IMR-90 (cell line): ENCODE measurements at regions not wholly inside any gene's neighbourhood (a gene's known extent, or its start where the extent isn't known, plus 50 kb on each side); places are given as distances from the start of the nearest gene placed in this dataset.

ENCODE experiments used
- ATAC-seq: fragments of 200-7000 bp; cut with Tn5 transposase; 2 replicates; pipeline ENCODE4 v1.9.1; 2020; ENCODE audit warnings: low read depth, mild to moderate bottlenecking, moderate library complexity
- BruUV-seq: library from RNA; stranded (reverse); fragments of 400-500 nt; replicated peaks from 2 replicates; lab custom pipeline; 2021; lab: Mats Ljungman, UMichigan
- CTCF ChIA-PET: fragments of 300-600 bp; formaldehyde crosslinking; extraction: SDS; loops from one replicate; lab custom pipeline; 2021; ENCODE audit warnings: antibody characterized with exemption; lab: Yijun Ruan, JAX
- POLR2A ChIA-PET: fragments of 300-600 bp; sonication (Branson Sonifier 250); formaldehyde crosslinking; loops from one replicate; lab custom pipeline; 2022; ENCODE audit warnings: antibody characterized with exemption; ENCODE audit not compliant: unreplicated experiment; lab: Charles Lee
- DNase-seq: peaks from one replicate; pipeline ENCODE4 v3.0.0; 2013
- H2AFZ ChIP-seq: replicated peaks from 2 replicates; pipeline ENCODE3; 2013; ENCODE audit warnings: low read length, mild to moderate bottlenecking; ENCODE audit not compliant: poor library complexity
- H2AK5ac ChIP-seq: 2 replicates; pipeline ENCODE4 v1.6.1; 2013; ENCODE audit warnings: low read depth, low read length, inconsistent platforms
- H2AK9ac ChIP-seq: replicated peaks from 2 replicates; pipeline ENCODE3; 2013; ENCODE audit warnings: mild to moderate bottlenecking, low read depth, low read length, moderate library complexity; ENCODE audit not compliant: poor library complexity
- H2BK120ac ChIP-seq: 2 replicates; pipeline ENCODE4 v1.6.1; 2013; ENCODE audit warnings: low read depth, low read length, inconsistent platforms
- H2BK15ac ChIP-seq: 3 replicates; pipeline ENCODE4 v1.6.1; 2013; ENCODE audit warnings: low read depth, low read length, inconsistent platforms
- H2BK20ac ChIP-seq: 2 replicates; pipeline ENCODE4 v1.6.1; 2013; ENCODE audit warnings: low read depth, mild to moderate bottlenecking, inconsistent platforms, low read length, moderate library complexity
- H2BK5ac ChIP-seq: 2 replicates; pipeline ENCODE4 v1.6.1; 2013; ENCODE audit warnings: mild to moderate bottlenecking, low read depth, low read length, inconsistent platforms; ENCODE audit not compliant: poor library complexity, severe bottlenecking
- H3K14ac ChIP-seq: replicated peaks from 2 replicates; pipeline ENCODE4 v1.6.1; 2013; ENCODE audit warnings: low read depth, low read length, inconsistent platforms
- H3K18ac ChIP-seq: 2 replicates; pipeline ENCODE4 v1.6.1; 2013; ENCODE audit warnings: low read depth, low read length, control low read depth
- H3K23ac ChIP-seq: 2 replicates; pipeline ENCODE4 v1.6.1; 2013; ENCODE audit warnings: low read depth, low read length, inconsistent platforms
- H3K27ac ChIP-seq: 2 replicates; pipeline ENCODE4 v1.5.1; 2013; ENCODE audit warnings: mild to moderate bottlenecking, control low read depth, low read length; ENCODE audit not compliant: insufficient read depth
- H3K27me3 ChIP-seq: 2 replicates; pipeline ENCODE4 v1.6.1; 2013; ENCODE audit warnings: low read length; ENCODE audit not compliant: control insufficient read depth, insufficient read depth
- H3K36me3 ChIP-seq: 2 replicates; pipeline ENCODE4 v1.6.1; 2013; ENCODE audit warnings: low read length, mixed read lengths; ENCODE audit not compliant: control insufficient read depth, insufficient read depth
- H3K4ac ChIP-seq: 2 replicates; pipeline ENCODE4 v1.6.1; 2013; ENCODE audit warnings: low read depth, low read length, inconsistent platforms
- H3K4me1 ChIP-seq: 2 replicates; pipeline ENCODE4 v1.6.1; 2013; ENCODE audit warnings: low read length, mixed read lengths; ENCODE audit not compliant: control insufficient read depth, insufficient read depth
- H3K4me2 ChIP-seq: 2 replicates; pipeline ENCODE4 v1.6.1; 2013; ENCODE audit warnings: low read depth, mild to moderate bottlenecking, control low read depth, low read length, moderate library complexity
- H3K4me3 ChIP-seq: 2 replicates; pipeline ENCODE4 v1.5.1; 2013; ENCODE audit warnings: low read depth, mild to moderate bottlenecking, control low read depth, low read length, moderate library complexity; ENCODE audit not compliant: insufficient read depth
- H3K56ac ChIP-seq: 2 replicates; pipeline ENCODE4 v1.6.1; 2013; ENCODE audit warnings: low read length, inconsistent platforms; ENCODE audit not compliant: insufficient read depth; ENCODE audit errors: extremely low read depth
- H3K79me1 ChIP-seq, 2 experiments: 2 replicates each; pipeline ENCODE4 v1.6.1; 2013; ENCODE audit warnings: low read length in 2 of 2, inconsistent platforms in 1 of 2, low read depth in 1 of 2
- H3K9ac ChIP-seq: 2 replicates; pipeline ENCODE4 v1.6.1; 2013; ENCODE audit warnings: low read depth, low read length, control low read depth
- H3K9me1 ChIP-seq: 2 replicates; pipeline ENCODE4 v1.6.1; 2013; ENCODE audit warnings: low read length, inconsistent platforms; ENCODE audit not compliant: insufficient read depth
- H3K9me3 ChIP-seq: 2 replicates; pipeline ENCODE4 v1.6.1; 2013; ENCODE audit warnings: low read length; ENCODE audit not compliant: control insufficient read depth, insufficient read depth
- H4K20me1 ChIP-seq: 2 replicates; pipeline ENCODE4 v1.6.1; 2013; ENCODE audit warnings: low read length, inconsistent platforms; ENCODE audit not compliant: insufficient read depth
- H4K5ac ChIP-seq: 2 replicates; pipeline ENCODE4 v1.6.1; 2013; ENCODE audit warnings: mild to moderate bottlenecking, low read depth, low read length, control low read depth
- H4K8ac ChIP-seq, 2 experiments: 2 replicates each; pipeline ENCODE4 v1.6.1; 2013; ENCODE audit warnings: low read depth in 2 of 2, low read length in 2 of 2, control low read depth in 1 of 2, inconsistent platforms in 1 of 2
- H4K91ac ChIP-seq: 2 replicates; pipeline ENCODE4 v1.6.1; 2013; ENCODE audit warnings: low read depth, low read length, inconsistent platforms; ENCODE audit not compliant: insufficient read depth
- BHLHE40 ChIP-seq: fragments of 150-350 bp; IDR thresholded peaks from 2 replicates; pipeline ENCODE4 v1.6.1; 2016; ENCODE audit warnings: mild to moderate bottlenecking, low read depth, low read length
- CEBPB ChIP-seq: IDR thresholded peaks from 2 replicates; pipeline ENCODE4 v1.6.1; 2012; ENCODE audit warnings: low read depth, low read length, improper control_type of control experiment
- CHD1 ChIP-seq: IDR thresholded peaks from 2 replicates; pipeline ENCODE4 v1.6.1; 2012; ENCODE audit warnings: low read depth, low read length, improper control_type of control experiment
- CTCF ChIP-seq: conservative IDR thresholded peaks from 2 replicates; pipeline ENCODE4 v1.5.1; 2012; ENCODE audit warnings: mild to moderate bottlenecking, low read depth, low read length, improper control_type of control experiment
- FOS ChIP-seq: fragments of 150-350 bp; IDR thresholded peaks from 2 replicates; pipeline ENCODE4 v1.6.1; 2016; ENCODE audit warnings: low read depth, low read length
- MAFK ChIP-seq: IDR thresholded peaks from 2 replicates; pipeline ENCODE4 v1.6.1; 2012; ENCODE audit warnings: low read depth, low read length, improper control_type of control experiment
- MAZ ChIP-seq: IDR thresholded peaks from 2 replicates; pipeline ENCODE4 v1.6.1; 2012; ENCODE audit warnings: low read depth, mild to moderate bottlenecking, low read length, improper control_type of control experiment, moderate library complexity, borderline replicate concordance
- MXI1 ChIP-seq: IDR thresholded peaks from 2 replicates; pipeline ENCODE4 v1.6.1; 2012; ENCODE audit warnings: low read depth, mild to moderate bottlenecking, low read length, moderate library complexity, borderline replicate concordance
- NFE2L2 ChIP-seq: fragments of 150-350 bp; IDR thresholded peaks from 2 replicates; pipeline ENCODE4 v1.6.1; 2016; ENCODE audit warnings: low read depth, mild to moderate bottlenecking, low read length
- POLR2A ChIP-seq: IDR thresholded peaks from 2 replicates; pipeline ENCODE4 v1.6.1; 2012; ENCODE audit warnings: mild to moderate bottlenecking, low read depth, low read length
- RAD21 ChIP-seq: IDR thresholded peaks from 2 replicates; pipeline ENCODE4 v1.6.1; 2012; ENCODE audit warnings: low read length, improper control_type of control experiment
- RCOR1 ChIP-seq: IDR thresholded peaks from 2 replicates; pipeline ENCODE4 v1.6.1; 2012; ENCODE audit warnings: mild to moderate bottlenecking, low read length, improper control_type of control experiment; ENCODE audit not compliant: insufficient replicate concordance
- RFX5 ChIP-seq: IDR thresholded peaks from 2 replicates; pipeline ENCODE4 v1.8.0; 2012; ENCODE audit warnings: low read depth, mild to moderate bottlenecking, low read length, moderate library complexity
- SMC3 ChIP-seq: fragments of 150-350 bp; IDR thresholded peaks from 2 replicates; pipeline ENCODE4 v1.6.1; 2016; ENCODE audit warnings: low read depth, mild to moderate bottlenecking, antibody characterized with exemption, low read length, moderate library complexity
- WGBS, 2 experiments: methylation state at CpG; one replicate each; pipeline versions ENCODE4 v1.1.5 to v1.1.7; 2013; ENCODE audit warnings: missing lambda C conversion rate in 2 of 2; ENCODE audit not compliant: insufficient read length in 1 of 2; ENCODE audit errors: extremely low coverage in 2 of 2; 5-methylcytosine and 5-hydroxymethylcytosine counted together
- dilution Hi-C: fragments of 300-500 bp; cut with HindIII; formaldehyde crosslinking; loops from one replicate; pipeline ENCODE4 v1.14.3; 2018; ENCODE audit warnings: low sequenced_read_pairs; ENCODE audit not compliant: unreplicated experiment
- in situ Hi-C: fragments of 300-500 bp; cut with MboI; formaldehyde crosslinking; loops from 3 replicates; pipeline ENCODE4 v1.14.3; 2019; ENCODE audit warnings: low sequenced_read_pairs, inconsistent platforms, mixed read lengths
- intact Hi-C: fragments of 100-400 bp; cut with micrococcal nuclease; formaldehyde crosslinking; loops from 2 replicates; pipeline ENCODE4 v1.10.0; 2022
- TF ChIP-seq, protein P1 (sequence below): fragments of 150-350 bp; IDR thresholded peaks from 2 replicates; pipeline ENCODE4 v1.6.1; 2017; ENCODE audit warnings: mild to moderate bottlenecking, antibody characterized with exemption, low read length, low read depth
- TF ChIP-seq, protein P2 (sequence below): fragments of 150-350 bp; IDR thresholded peaks from 2 replicates; pipeline ENCODE4 v1.6.1; 2016; ENCODE audit warnings: low read depth, mild to moderate bottlenecking, low read length, moderate library complexity, borderline replicate concordance

GRCh38 chr2:120984046-120984445 lies 248.4 kb downstream of the GLI2 start:
- dilution Hi-C loops, result no loop called here
- no peak overlapping the region for H2AK9ac ChIP-seq
- peaks cover 74% of the 10 kb centered on the region for H3K36me3 ChIP-seq

More at GRCh38 chr2:120984046-120984445, 248.4 kb downstream of the GLI2 start:
- 91% methylated on average over 6 of the region's 8 CpGs; no CpG with 5 or more reads in 1 of the 2 experiments for WGBS, 2 experiments
- Histone ChIP-seq H3K14ac (no peak overlapping the region), H4K5ac (no peak overlapping the region), H2BK120ac (no peak overlapping the region), H3K4me1 (no peaks in the 10 kb centered on the region), H3K4me3 (no peak overlapping the region), H3K23ac (no peak overlapping the region), H3K4ac (no peak overlapping the region), H3K9me3 (no peaks in the 10 kb centered on the region), H4K8ac (no peak overlapping the region), H3K4me2 (no peak overlapping the region), H2BK15ac (no peak overlapping the region), H3K9ac (no peak overlapping the region), H3K9me1 (peaks cover 9% of the 10 kb centered on the region; the same call in 1 of the 2 replicates), H4K91ac (no peak overlapping the region), H2AFZ (no peak overlapping the region), H4K20me1 (peaks cover 6% of the 10 kb centered on the region), H3K79me1 (peaks cover 9 to 11% of the 10 kb centered on the region in 2 experiments; a peak in 2 of 4 replicates), H2AK5ac (no peak overlapping the region), H2BK20ac (no peak overlapping the region), H3K27ac (no peak overlapping the region), H3K56ac (no peak overlapping the region), H3K18ac (no peak overlapping the region), H3K27me3 (no peaks in the 10 kb centered on the region), H2BK5ac (no peak overlapping the region)
- DNase-seq (no peak), ATAC-seq (no peak)
- intact Hi-C loops, result no loop called here
- CTCF ChIA-PET, result no interaction called here
- in situ Hi-C loops, result no loop called here
- BruUV-seq, result no TSS peak
- POLR2A ChIA-PET, result no interaction called here
- no peak for TF ChIP-seq CEBPB
- TF ChIP-seq, protein P1, sequence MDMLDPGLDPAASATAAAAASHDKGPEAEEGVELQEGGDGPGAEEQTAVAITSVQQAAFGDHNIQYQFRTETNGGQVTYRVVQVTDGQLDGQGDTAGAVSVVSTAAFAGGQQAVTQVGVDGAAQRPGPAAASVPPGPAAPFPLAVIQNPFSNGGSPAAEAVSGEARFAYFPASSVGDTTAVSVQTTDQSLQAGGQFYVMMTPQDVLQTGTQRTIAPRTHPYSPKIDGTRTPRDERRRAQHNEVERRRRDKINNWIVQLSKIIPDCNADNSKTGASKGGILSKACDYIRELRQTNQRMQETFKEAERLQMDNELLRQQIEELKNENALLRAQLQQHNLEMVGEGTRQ, result no peak
- no peak for TF ChIP-seq MAZ
- TF ChIP-seq CHD1, result no peak
- no peak for TF ChIP-seq RAD21
- TF ChIP-seq POLR2A, result no peak
- no peak for TF ChIP-seq MAFK
- no peak for TF ChIP-seq NFE2L2
- no peak for TF ChIP-seq RCOR1
- TF ChIP-seq FOS, result no peak
- no peak for TF ChIP-seq MXI1
- TF ChIP-seq RFX5, result no peak
- TF ChIP-seq SMC3, result no peak
- no peak for TF ChIP-seq BHLHE40
- TF ChIP-seq, protein P2, sequence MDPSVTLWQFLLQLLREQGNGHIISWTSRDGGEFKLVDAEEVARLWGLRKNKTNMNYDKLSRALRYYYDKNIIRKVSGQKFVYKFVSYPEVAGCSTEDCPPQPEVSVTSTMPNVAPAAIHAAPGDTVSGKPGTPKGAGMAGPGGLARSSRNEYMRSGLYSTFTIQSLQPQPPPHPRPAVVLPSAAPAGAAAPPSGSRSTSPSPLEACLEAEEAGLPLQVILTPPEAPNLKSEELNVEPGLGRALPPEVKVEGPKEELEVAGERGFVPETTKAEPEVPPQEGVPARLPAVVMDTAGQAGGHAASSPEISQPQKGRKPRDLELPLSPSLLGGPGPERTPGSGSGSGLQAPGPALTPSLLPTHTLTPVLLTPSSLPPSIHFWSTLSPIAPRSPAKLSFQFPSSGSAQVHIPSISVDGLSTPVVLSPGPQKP, result no peak
- no peak for TF ChIP-seq CTCF
